ENCODE measurements at regions not wholly inside any gene's neighbourhood (a gene's known extent, or its start where the extent isn't known, plus 50 kb on each side); places are given as distances from the start of the nearest gene placed in this dataset.

GRCh38 chr9:30774326-30774725, 1610.1 kb upstream of the ACO1 start:
- Histone ChIP-seq H3K27ac (no peak overlapping the region), H3K4me3 (no peak overlapping the region), H3K4me1 (replicated peaks in 1 of 2) (peaks cover 0 to 15% of the 10 kb centered on the region in 2 donors)
- in situ Hi-C loops (cut with MboI; ENCODE audit: low pct_unique_long_range_greater_than_20kb in 2 of 9, low sequenced_read_pairs in 9 of 9, unreplicated experiment in 9 of 9): no loop called here
- 0 to 90% (median 55%) methylated on average over 1 to 14 of the region's 17 CpGs; no CpG with 5 or more reads in 2 of the 10 experiments for WGBS, 10 experiments
- no peak for ATAC-seq (replicated peaks in 6 of 8)

GRCh38 chr9:30775236-30775635, 1609.2 kb upstream of the ACO1 start:
- Histone ChIP-seq H3K4me1 (replicated peaks in 1 of 2) (peaks cover 0 to 15% of the 10 kb centered on the region in 2 donors), H3K27ac (no peak overlapping the region), H3K4me3 (no peak overlapping the region)
- in situ Hi-C loops (cut with MboI; ENCODE audit: low pct_unique_long_range_greater_than_20kb in 2 of 9, low sequenced_read_pairs in 9 of 9, unreplicated experiment in 9 of 9): no loop called here
- ATAC-seq (replicated peaks in 6 of 8): no peak
- WGBS, 10 experiments: 0 to 71% (median 4%) methylated on average over 1 of the region's 1 CpG; no CpG with 5 or more reads in 4 of the 10 experiments

- Histone ChIP-seq H3K4me1 (replicated peaks in 1 of 2) (no peaks in the 10 kb centered on the region), H3K27ac (no peak overlapping the region), H3K4me3 (no peak overlapping the region)
- ATAC-seq (replicated peaks in 6 of 8): peak in 5 of 8 experiments; percentile 34 to 86 (median 62)
- WGBS, 10 experiments: 0 to 100% (median 61%) methylated on average over 1 of the region's 1 CpG
- in situ Hi-C loops (cut with MboI; ENCODE audit: low pct_unique_long_range_greater_than_20kb in 2 of 9, low sequenced_read_pairs in 9 of 9, unreplicated experiment in 9 of 9): no loop called here
These were observed 1587.7 kb upstream of the ACO1 start for GRCh38 chr9:30796764-30797163.

- no peak for ATAC-seq (replicated peaks in 6 of 8)
- in situ Hi-C loops (cut with MboI; ENCODE audit: low pct_unique_long_range_greater_than_20kb in 2 of 9, low sequenced_read_pairs in 9 of 9, unreplicated experiment in 9 of 9): no loop called here
- WGBS, 10 experiments: 19 to 98% (median 85%) methylated on average over 2 to 10 of the region's 21 CpGs; no CpG with 5 or more reads in 2 of the 10 experiments
These were observed 1584.8 kb upstream of the ACO1 start for GRCh38 chr9:30799527-30800101.

GRCh38 chr9:30800421-30800820, 1584.0 kb upstream of the ACO1 start:
- in situ Hi-C loops (cut with MboI; ENCODE audit: low pct_unique_long_range_greater_than_20kb in 2 of 9, low sequenced_read_pairs in 9 of 9, unreplicated experiment in 9 of 9): no loop called here
- H3K27ac ChIP-seq: no peak overlapping the region
- H3K4me1 ChIP-seq (replicated peaks in 1 of 2): no peaks in the 10 kb centered on the region
- no peak for ATAC-seq (replicated peaks in 6 of 8)
- 0 to 96% (median 0%) methylated on average over 1 to 6 of the region's 14 CpGs; no CpG with 5 or more reads in 4 of the 10 experiments for WGBS, 10 experiments
- H3K4me3 ChIP-seq: no peak overlapping the region

More at GRCh38 chr9:30799527-30800101, 1584.8 kb upstream of the ACO1 start:
- H3K4me1 ChIP-seq (replicated peaks in 1 of 2): no peaks in the 10 kb centered on the region
- H3K4me3 ChIP-seq: no peak overlapping the region
- no peak overlapping the region for H3K27ac ChIP-seq

GRCh38 chr9:30812821-30813220, 1571.6 kb upstream of the ACO1 start:
- Histone ChIP-seq H3K4me1 (replicated peaks in 1 of 2) (no peaks in the 10 kb centered on the region), H3K27ac (no peak overlapping the region), H3K4me3 (no peak overlapping the region)
- WGBS, 10 experiments: 0 to 67% methylated on average over 1 of the region's 1 CpG; no CpG with 5 or more reads in 8 of the 10 experiments
- in situ Hi-C loops (cut with MboI; ENCODE audit: low pct_unique_long_range_greater_than_20kb in 2 of 9, low sequenced_read_pairs in 9 of 9, unreplicated experiment in 9 of 9): no loop called here
- ATAC-seq (replicated peaks in 6 of 8): peak in 1 of 8 experiments; percentile 62

- Histone ChIP-seq H3K4me3 (no peak overlapping the region), H3K4me1 (replicated peaks in 1 of 2) (no peaks in the 10 kb centered on the region), H3K27ac (no peak overlapping the region)
- in situ Hi-C loops (cut with MboI; ENCODE audit: low pct_unique_long_range_greater_than_20kb in 2 of 9, low sequenced_read_pairs in 9 of 9, unreplicated experiment in 9 of 9): no loop called here
- WGBS, 10 experiments: 0 to 92% (median 45%) methylated on average over 2 of the region's 2 CpGs; no CpG with 5 or more reads in 2 of the 10 experiments
- peak in 1 of 8 experiments; percentile 26 for ATAC-seq (replicated peaks in 6 of 8)
These were observed 1568.9 kb upstream of the ACO1 start for GRCh38 chr9:30815585-30815984.

- in situ Hi-C loops (cut with MboI; ENCODE audit: low pct_unique_long_range_greater_than_20kb in 2 of 9, low sequenced_read_pairs in 9 of 9, unreplicated experiment in 9 of 9): no loop called here
- 0 to 100% (median 83%) methylated on average over 1 of the region's 1 CpG; no CpG with 5 or more reads in 1 of the 10 experiments for WGBS, 10 experiments
- H3K27ac ChIP-seq: no peak overlapping the region
- H3K4me3 ChIP-seq: no peak overlapping the region
- no peaks in the 10 kb centered on the region for H3K4me1 ChIP-seq (replicated peaks in 1 of 2)
- ATAC-seq (replicated peaks in 6 of 8): no peak
These were observed 1539.3 kb upstream of the ACO1 start for GRCh38 chr9:30845136-30845535.

- H3K27ac ChIP-seq: no peak overlapping the region
- 0 to 100% (median 89%) methylated on average over 1 to 3 of the region's 3 CpGs; no CpG with 5 or more reads in 1 of the 10 experiments for WGBS, 10 experiments
- no peaks in the 10 kb centered on the region for H3K4me1 ChIP-seq (replicated peaks in 1 of 2)
- no peak overlapping the region for H3K4me3 ChIP-seq
- in situ Hi-C loops (cut with MboI; ENCODE audit: low pct_unique_long_range_greater_than_20kb in 2 of 9, low sequenced_read_pairs in 9 of 9, unreplicated experiment in 9 of 9): no loop called here
- ATAC-seq (replicated peaks in 6 of 8): peak in 1 of 8 experiments; percentile 24
These were observed 1537.8 kb upstream of the ACO1 start for GRCh38 chr9:30846651-30847050.

- Histone ChIP-seq H3K27ac (no peak overlapping the region), H3K4me1 (replicated peaks in 1 of 2) (no peaks in the 10 kb centered on the region), H3K4me3 (no peak overlapping the region)
- in situ Hi-C loops (cut with MboI; ENCODE audit: low pct_unique_long_range_greater_than_20kb in 2 of 9, low sequenced_read_pairs in 9 of 9, unreplicated experiment in 9 of 9): no loop called here
- ATAC-seq (replicated peaks in 6 of 8): no peak
These were observed 1532.8 kb upstream of the ACO1 start for GRCh38 chr9:30851600-30851999.

- Histone ChIP-seq H3K27ac (no peak overlapping the region), H3K4me3 (no peak overlapping the region), H3K4me1 (replicated peaks in 1 of 2) (no peaks in the 10 kb centered on the region)
- 6 to 100% (median 78%) methylated on average over 1 of the region's 1 CpG; no CpG with 5 or more reads in 1 of the 10 experiments for WGBS, 10 experiments
- no peak for ATAC-seq (replicated peaks in 6 of 8)
- in situ Hi-C loops (cut with MboI; ENCODE audit: low pct_unique_long_range_greater_than_20kb in 2 of 9, low sequenced_read_pairs in 9 of 9, unreplicated experiment in 9 of 9): no loop called here
These were observed 1483.7 kb upstream of the ACO1 start for GRCh38 chr9:30900706-30901105.

GRCh38 chr9:30913331-30913730, 1471.1 kb upstream of the ACO1 start:
- Histone ChIP-seq H3K4me1 (replicated peaks in 1 of 2) (peaks cover 2 to 4% of the 10 kb centered on the region in 2 donors), H3K27ac (no peak overlapping the region), H3K4me3 (no peak overlapping the region)
- in situ Hi-C loops (cut with MboI; ENCODE audit: low pct_unique_long_range_greater_than_20kb in 2 of 9, low sequenced_read_pairs in 9 of 9, unreplicated experiment in 9 of 9): no loop called here
- ATAC-seq (replicated peaks in 6 of 8): peak in 4 of 8 experiments; percentile 16 to 84 (median 76)
- WGBS, 10 experiments: 0 to 90% (median 20%) methylated on average over 1 to 3 of the region's 3 CpGs; no CpG with 5 or more reads in 2 of the 10 experiments

GRCh38 chr9:30915451-30915850, 1469.0 kb upstream of the ACO1 start:
- WGBS, 10 experiments: 26 to 100% (median 67%) methylated on average over 1 to 4 of the region's 4 CpGs; no CpG with 5 or more reads in 4 of the 10 experiments
- no peak overlapping the region for H3K4me3 ChIP-seq
- no peak overlapping the region for H3K27ac ChIP-seq
- peak in 1 of 8 experiments; percentile 41 for ATAC-seq (replicated peaks in 6 of 8)
- in situ Hi-C loops (cut with MboI; ENCODE audit: low pct_unique_long_range_greater_than_20kb in 2 of 9, low sequenced_read_pairs in 9 of 9, unreplicated experiment in 9 of 9): no loop called here
- H3K4me1 ChIP-seq (replicated peaks in 1 of 2): peaks cover 2 to 15% of the 10 kb centered on the region in 2 donors

GRCh38 chr9:30925126-30925525, 1459.3 kb upstream of the ACO1 start:
- in situ Hi-C loops (cut with MboI; ENCODE audit: low pct_unique_long_range_greater_than_20kb in 2 of 9, low sequenced_read_pairs in 9 of 9, unreplicated experiment in 9 of 9): loop anchor here in 1 of 9 experiments (25.0 kb wide), 1 partner anchor 112 kb away; no protein-coding TSS in a partner anchor
- no peak overlapping the region for H3K4me3 ChIP-seq
- no peak overlapping the region for H3K27ac ChIP-seq
- WGBS, 10 experiments: 0 to 100% (median 79%) methylated on average over 1 to 5 of the region's 5 CpGs
- H3K4me1 ChIP-seq (replicated peaks in 1 of 2): peaks cover 0 to 5% of the 10 kb centered on the region in 2 donors
- ATAC-seq (replicated peaks in 6 of 8): no peak

All from motor neuron (in vitro differentiated cells).